ENCODE measurements at regions not wholly inside any gene's neighbourhood (a gene's known extent, or its start where the extent isn't known, plus 50 kb on each side); places are given as distances from the start of the nearest gene placed in this dataset.
A peak's percentile ranks its signal among the peaks of the same experiment; 100 is the strongest.

- DNase-seq (ENCODE audit: low read depth, low spot score), result no peak
- TF ChIP-seq SP1 (IDR thresholded peaks at IDR 0.05; ENCODE audit: low read depth), result 0 out of 2 replicates have a peak, but pooled peaks have one; percentile 21
- no peak for TF ChIP-seq RAD21 (IDR thresholded peaks at IDR 0.05; ENCODE audit: low read depth)
- peak; percentile 27; the same call in 1 of the 2 replicates for TF ChIP-seq JUND (IDR thresholded peaks at IDR 0.05)
- Histone ChIP-seq H3K4me2 (ENCODE audit: low read length) (peak overlapping the region; percentile 50), H3K36me3 (ENCODE audit: control insufficient read depth in 1 of 2, insufficient read depth in 2 of 2, low read length in 2 of 2) (no peaks in the 10 kb centered on the region), H3K9ac (ENCODE audit: low read length) (no peak overlapping the region), H3K4me3 (replicated peaks in 1 of 2; ENCODE audit: low read depth in 1 of 2, low read length in 2 of 2) (no peak overlapping the region), H3K27ac (ENCODE audit: low read depth, low read length) (no peak overlapping the region), H2AFZ (ENCODE audit: low read depth, low read length, poor library complexity, severe bottlenecking) (no peak overlapping the region), H4K20me1 (ENCODE audit: insufficient read depth) (no peaks in the 10 kb centered on the region), H3K79me2 (ENCODE audit: insufficient read depth, low read length) (no peaks in the 10 kb centered on the region), H3K9me3 (ENCODE audit: control insufficient read depth in 1 of 2, insufficient read depth in 1 of 2, low read depth in 1 of 2, low read length in 2 of 2) (no peaks in the 10 kb centered on the region), H3K27me3 (ENCODE audit: insufficient read depth, low read length) (no peaks in the 10 kb centered on the region), H3K9me2 (ENCODE audit: insufficient read depth) (no peaks in the 10 kb centered on the region), H3K4me1 (ENCODE audit: control insufficient read depth in 1 of 2, insufficient read depth in 2 of 2, low read length in 2 of 2) (peaks cover 0 to 36% of the 10 kb centered on the region in 2 experiments; a peak in 2 of 4 replicates)
- intact Hi-C loops (cut with micrococcal nuclease), result no loop called here
- peak; percentile 69 for ATAC-seq
- ChIA-PET CTCF (interaction anchor here (2.2 kb wide), 1 partner anchor 14 kb away, joined by 6 read pairs; no protein-coding TSS in a partner anchor), POLR2A (no interaction called here), RAD21 (ENCODE audit: low non-redundant PET in 1 of 2, low total read pairs in 2 of 2, uncharacterized antibody in 2 of 2, unreplicated experiment in 2 of 2) (no interaction called here)
- no TSS peak for BruUV-seq (replicated peaks)
Observed at GRCh38 chr6:106870069-106870468, 104.5 kb downstream of the CD24 start.

DNA sequence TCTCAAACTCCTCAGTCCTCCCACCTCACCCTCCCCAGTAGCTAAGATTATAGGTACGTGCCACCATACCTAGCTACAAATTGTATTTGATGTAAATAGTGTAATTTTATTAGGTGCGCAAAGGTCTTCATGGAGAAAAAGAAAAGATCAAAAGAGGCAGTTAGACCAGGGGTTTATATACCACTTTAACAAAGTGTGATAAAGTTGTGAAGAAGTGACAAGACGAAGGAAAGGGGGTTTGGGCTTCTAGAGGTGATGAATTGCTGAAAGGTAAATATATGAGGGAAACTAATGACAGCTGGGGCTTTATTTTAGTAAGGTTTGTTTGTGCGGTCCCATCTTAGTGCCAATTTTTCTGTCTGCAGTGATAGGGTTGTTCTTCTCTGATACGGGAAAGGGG is 105.3 kb downstream of the CD24 start:
- no peak overlapping the region for H3K9ac ChIP-seq (ENCODE audit: low read length)
- peaks cover 0 to 36% of the 10 kb centered on the region in 2 experiments; a peak in 2 of 4 replicates for H3K4me1 ChIP-seq (ENCODE audit: control insufficient read depth in 1 of 2, insufficient read depth in 2 of 2, low read length in 2 of 2)
- no peaks in the 10 kb centered on the region; the same call in 1 of the 2 replicates for H3K9me2 ChIP-seq (ENCODE audit: insufficient read depth)
- ATAC-seq (no peak), DNase-seq (ENCODE audit: low read depth, low spot score) (no peak)
- ChIA-PET CTCF (interaction anchor here (2.2 kb wide), 1 partner anchor 15 kb away, joined by 6 read pairs; no protein-coding TSS in a partner anchor), POLR2A (no interaction called here), RAD21 (ENCODE audit: low non-redundant PET in 1 of 2, low total read pairs in 2 of 2, uncharacterized antibody in 2 of 2, unreplicated experiment in 2 of 2) (no interaction called here)
- TF ChIP-seq POLR2A (IDR thresholded peaks at IDR 0.05; ENCODE audit: borderline replicate concordance, extremely low read depth, insufficient read depth, insufficient read length) (no peak), JUND (IDR thresholded peaks at IDR 0.05) (no peak), MAX (IDR thresholded peaks at IDR 0.05) (no peak), ZNF274 (IDR thresholded peaks at IDR 0.05; ENCODE audit: low read depth, low read length) (no peak), RAD21 (IDR thresholded peaks at IDR 0.05; ENCODE audit: low read depth) (no peak), CTCF (IDR thresholded peaks at IDR 0.05 in 2 of 3, conservative IDR thresholded peaks at IDR 0.05 in 1 of 3; ENCODE audit: borderline replicate concordance in 1 of 3, insufficient read depth in 1 of 3, low read depth in 2 of 3, low read length in 2 of 3) (no peak), POLR2AphosphoS5 (IDR thresholded peaks at IDR 0.05; ENCODE audit: low read depth, low read length) (no peak), SP1 (IDR thresholded peaks at IDR 0.05; ENCODE audit: low read depth) (no peak), ELF1 (IDR thresholded peaks at IDR 0.05; ENCODE audit: borderline replicate concordance, low read depth) (no peak), FOSL1 (IDR thresholded peaks at IDR 0.05; ENCODE audit: low read depth) (no peak), CEBPB (IDR thresholded peaks at IDR 0.05; ENCODE audit: low read depth) (no peak), EZH2phosphoT487 (IDR thresholded peaks at IDR 0.05; ENCODE audit: borderline replicate concordance) (no peak), SRF (IDR thresholded peaks at IDR 0.05; ENCODE audit: low read depth) (no peak)
- TF ChIP-seq, protein P1, sequence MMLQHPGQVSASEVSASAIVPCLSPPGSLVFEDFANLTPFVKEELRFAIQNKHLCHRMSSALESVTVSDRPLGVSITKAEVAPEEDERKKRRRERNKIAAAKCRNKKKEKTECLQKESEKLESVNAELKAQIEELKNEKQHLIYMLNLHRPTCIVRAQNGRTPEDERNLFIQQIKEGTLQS (IDR thresholded peaks at IDR 0.05), result no peak
- no peak overlapping the region for H2AFZ ChIP-seq (ENCODE audit: low read depth, low read length, poor library complexity, severe bottlenecking)
- no peaks in the 10 kb centered on the region for H3K36me3 ChIP-seq (ENCODE audit: control insufficient read depth in 1 of 2, insufficient read depth in 2 of 2, low read length in 2 of 2)
- H3K4me2 ChIP-seq (ENCODE audit: low read length), result no peak overlapping the region
- no peak overlapping the region for H3K4me3 ChIP-seq (replicated peaks in 1 of 2; ENCODE audit: low read depth in 1 of 2, low read length in 2 of 2)
- intact Hi-C loops (cut with micrococcal nuclease), result no loop called here
- H3K79me2 ChIP-seq (ENCODE audit: insufficient read depth, low read length), result no peaks in the 10 kb centered on the region
- no TSS peak for BruUV-seq (replicated peaks)
- no peaks in the 10 kb centered on the region for H4K20me1 ChIP-seq (ENCODE audit: insufficient read depth)
- no peaks in the 10 kb centered on the region for H3K9me3 ChIP-seq (ENCODE audit: control insufficient read depth in 1 of 2, insufficient read depth in 1 of 2, low read depth in 1 of 2, low read length in 2 of 2)
- H3K27ac ChIP-seq (ENCODE audit: low read depth, low read length), result no peak overlapping the region
- no peaks in the 10 kb centered on the region for H3K27me3 ChIP-seq (ENCODE audit: insufficient read depth, low read length)
